A673 (cell line): ENCODE measurements at regions not wholly inside any gene's neighbourhood (a gene's known extent, or its start where the extent isn't known, plus 50 kb on each side); places are given as distances from the start of the nearest gene placed in this dataset.

ENCODE experiments used
- BruUV-seq: library from RNA; stranded (reverse); fragments of 400-500 nt; replicated peaks from 2 replicates; lab custom pipeline; 2021; lab: Mats Ljungman, UMichigan
- CTCF ChIA-PET: fragments of 300-600 bp; sonication (Branson Sonifier 250); formaldehyde crosslinking; loops from one replicate; lab custom pipeline; 2022; ENCODE audit warnings: antibody characterized with exemption; lab: Charles Lee
- POLR2A ChIA-PET: fragments of 300-600 bp; sonication (Branson Sonifier 250); formaldehyde crosslinking; loops from one replicate; lab custom pipeline; 2022; ENCODE audit warnings: antibody characterized with exemption; ENCODE audit not compliant: low non-redundant PET; lab: Charles Lee
- DNase-seq: peaks from one replicate; pipeline ENCODE4 v3.0.0-alpha.2; 2015; ENCODE audit warnings: low spot score
- H3K27ac ChIP-seq: fragments of 200-600 bp; sonication (generic); 2 replicates; pipeline ENCODE4 v1.5.1; 2016; ENCODE audit warnings: mixed run types, low read depth, mild to moderate bottlenecking, mixed read lengths, antibody characterized with exemption, low read length; ENCODE audit not compliant: poor library complexity, severe bottlenecking
- H3K27me3 ChIP-seq: fragments of 200-600 bp; sonication (generic); replicated peaks from 2 replicates; pipeline ENCODE4 v1.6.1; 2017; ENCODE audit warnings: mixed run types, low read depth, mild to moderate bottlenecking, mixed read lengths, antibody characterized with exemption, low read length; ENCODE audit not compliant: insufficient read depth, poor library complexity
- H3K36me3 ChIP-seq: fragments of 200-600 bp; sonication (generic); 2 replicates; pipeline ENCODE4 v1.6.1; 2016; ENCODE audit warnings: mixed run types, mild to moderate bottlenecking, mixed read lengths, antibody characterized with exemption, low read length; ENCODE audit not compliant: insufficient read depth, poor library complexity, severe bottlenecking
- H3K4me1 ChIP-seq: fragments of 200-600 bp; sonication (generic); 2 replicates; pipeline ENCODE4 v1.6.1; 2017; ENCODE audit warnings: mixed run types, mild to moderate bottlenecking, mixed read lengths, antibody characterized with exemption, low read length; ENCODE audit not compliant: insufficient read depth, poor library complexity, severe bottlenecking
- H3K4me3 ChIP-seq: fragments of 200-600 bp; sonication (generic); 2 replicates; pipeline ENCODE4 v1.5.1; 2016; ENCODE audit warnings: low read depth, mixed run types, mild to moderate bottlenecking, mixed read lengths, low read length; ENCODE audit not compliant: poor library complexity, severe bottlenecking
- H3K9me3 ChIP-seq: fragments of 200-600 bp; sonication (generic); 2 replicates; pipeline ENCODE4 v1.6.1; 2016; ENCODE audit warnings: mixed run types, low read depth, mild to moderate bottlenecking, mixed read lengths, antibody characterized with exemption, low read length; ENCODE audit not compliant: poor library complexity, severe bottlenecking
- CTCF ChIP-seq: fragments of 300-800, 200-600 bp; sonication (generic); conservative IDR thresholded peaks from 2 replicates; pipeline ENCODE4 v1.5.1; 2017; ENCODE audit warnings: low read depth, mild to moderate bottlenecking, antibody characterized with exemption, low read length, moderate library complexity, mixed read lengths
- EZH2 ChIP-seq: fragments of 200-600 bp; sonication (generic); IDR thresholded peaks from 2 replicates; pipeline ENCODE4 v1.6.1; 2017; ENCODE audit warnings: borderline replicate concordance, low read depth, mild to moderate bottlenecking, mixed read lengths, antibody characterized with exemption, low read length; ENCODE audit not compliant: poor library complexity, severe bottlenecking
- intact Hi-C: fragments of 100-400 bp; cut with micrococcal nuclease; formaldehyde crosslinking; loops from one replicate; pipeline ENCODE4 v1.10.0; 2022; ENCODE audit not compliant: unreplicated experiment

- POLR2A ChIA-PET = no interaction called here
- Histone ChIP-seq H3K27ac (no peak overlapping the region), H3K4me3 (no peak overlapping the region), H3K9me3 (no peaks in the 10 kb centered on the region), H3K4me1 (peaks cover 4% of the 10 kb centered on the region), H3K27me3 (no peaks in the 10 kb centered on the region), H3K36me3 (no peaks in the 10 kb centered on the region)
- intact Hi-C loops = loop anchor here (10.0 kb wide), 1 partner anchor 58 kb away; no protein-coding TSS in a partner anchor
- CTCF ChIA-PET = no interaction called here
- TF ChIP-seq CTCF = no peak
- no peak for TF ChIP-seq EZH2
- BruUV-seq = no TSS peak
- DNase-seq = no peak
Observed at GRCh38 chr9:80502306-80502705, 930.5 kb downstream of the TLE4 start.

GRCh38 chr9:80501635-80502034, 929.9 kb downstream of the TLE4 start:
- ChIA-PET POLR2A (no interaction called here), CTCF (no interaction called here)
- peaks cover 4% of the 10 kb centered on the region for H3K4me1 ChIP-seq
- no peak overlapping the region for H3K27ac ChIP-seq
- no TSS peak for BruUV-seq
- peak; percentile 7 for DNase-seq
- no peak overlapping the region for H3K4me3 ChIP-seq
- intact Hi-C loops = loop anchor here (10.0 kb wide), 1 partner anchor 57 kb away; no protein-coding TSS in a partner anchor
- no peak for TF ChIP-seq EZH2
- TF ChIP-seq CTCF = no peak
- no peaks in the 10 kb centered on the region for H3K36me3 ChIP-seq
- no peaks in the 10 kb centered on the region for H3K27me3 ChIP-seq
- H3K9me3 ChIP-seq = no peaks in the 10 kb centered on the region

DNA sequence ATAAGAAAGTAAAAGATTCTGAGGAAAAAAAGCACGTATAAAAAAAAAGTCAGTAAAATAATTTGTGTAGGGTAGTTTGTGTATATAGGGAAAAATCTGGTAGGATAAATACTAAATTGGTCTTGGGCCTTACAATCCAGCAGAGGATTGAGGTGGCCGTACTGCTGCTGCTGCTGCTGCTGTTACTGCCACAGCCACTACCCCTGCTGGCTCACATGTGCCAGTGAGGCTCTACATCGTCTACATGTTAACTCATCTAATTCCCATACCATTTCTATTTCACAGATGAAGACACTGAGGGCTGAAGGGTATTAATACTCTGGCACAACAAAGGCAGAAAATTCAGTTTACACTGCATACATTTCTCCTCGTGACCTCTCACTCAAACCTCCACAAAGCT, 928.5 kb downstream of the TLE4 start:
- Histone ChIP-seq H3K4me1 (peaks cover 4% of the 10 kb centered on the region), H3K9me3 (no peaks in the 10 kb centered on the region), H3K36me3 (no peaks in the 10 kb centered on the region), H3K27me3 (no peaks in the 10 kb centered on the region), H3K4me3 (no peak overlapping the region), H3K27ac (no peak overlapping the region)
- no peak for DNase-seq
- BruUV-seq = no TSS peak
- TF ChIP-seq EZH2 = no peak
- TF ChIP-seq CTCF = no peak
- CTCF ChIA-PET = no interaction called here
- intact Hi-C loops = loop anchor here (10.0 kb wide), 1 partner anchor 55 kb away; no protein-coding TSS in a partner anchor
- POLR2A ChIA-PET = no interaction called here
